Esophagus muscularis mucosa (tissue), 4 donors: ENCODE measurements at regions not wholly inside any gene's neighbourhood (a gene's known extent, or its start where the extent isn't known, plus 50 kb on each side); places are given as distances from the start of the nearest gene placed in this dataset.

Source experiments
- DNase-seq: peaks from one replicate; pipeline ENCODE4 v3.0.0-alpha.2; 2017; ENCODE audit errors: extremely low spot score
- H3K27ac ChIP-seq, 4 donors: fragments of 200-600 bp; sonication (generic); replicated peaks in 1 of 4; 1 replicate in 3 of 4; 2 replicates in 1 of 4; pipeline ENCODE4 v1.5.1; 2016 to 2019; ENCODE audit warnings: mild to moderate bottlenecking in 1 of 4
- H3K27me3 ChIP-seq, 4 donors: fragments of 200-600 bp; sonication (generic); one replicate each; pipeline versions ENCODE4 v1.5.1 to v1.6.0; 2016 to 2019
- H3K36me3 ChIP-seq, 4 donors: fragments of 200-600 bp; sonication (generic); one replicate each; pipeline ENCODE4 v1.5.1; 2016 to 2019
- H3K4me1 ChIP-seq, 4 donors: fragments of 200-600 bp; sonication (generic); one replicate each; pipeline ENCODE4 v1.5.1; 2016 to 2019
- H3K4me3 ChIP-seq, 4 donors: fragments of 200-600 bp; sonication (generic); 1 replicate in 2 of 4; 2 replicates in 2 of 4; pipeline ENCODE4 v1.5.1; 2016 to 2019; ENCODE audit warnings: mild to moderate bottlenecking in 4 of 4, moderate library complexity in 1 of 4
- H3K9me3 ChIP-seq, 4 donors: fragments of 200-600 bp; sonication (generic); 1 replicate in 3 of 4; 2 replicates in 1 of 4; pipeline ENCODE4 v1.5.1; 2016 to 2019
- EP300 ChIP-seq: sonication (generic); formaldehyde crosslinking; IDR thresholded peaks from one replicate; pipeline ENCODE4 v1.6.1; 2017; ENCODE audit warnings: antibody characterized with exemption
- POLR2A ChIP-seq: fragments of 450-650 bp; IDR thresholded peaks from one replicate; pipeline ENCODE4 v1.6.1; 2017; ENCODE audit warnings: antibody characterized with exemption, moderate library complexity, mild to moderate bottlenecking, low read depth
- POLR2AphosphoS5 ChIP-seq, 2 donors: sonication (generic); formaldehyde crosslinking; IDR thresholded peaks; one replicate each; pipeline ENCODE4 v1.6.1; 2017; ENCODE audit warnings: antibody characterized with exemption in 2 of 2
- WGBS: methylation state at CpG from one replicate; pipeline ENCODE4 v1.1.5; 2018; 5-methylcytosine and 5-hydroxymethylcytosine counted together
- intact Hi-C: fragments of 100-400 bp; cut with DNase I; formaldehyde crosslinking; loops from one replicate; pipeline ENCODE4 v1.15.1; 2023
- TF ChIP-seq, protein P1 (sequence below), 3 experiments: fragments of 200-600 bp in 2 of 3; fragments of 450-650 bp in 1 of 3; sonication (generic) in 2 of 3; IDR thresholded peaks; one replicate each; pipeline ENCODE4 v1.5.1; 2017 to 2019; ENCODE audit warnings: antibody characterized with exemption in 3 of 3, mild to moderate bottlenecking in 2 of 3, moderate library complexity in 1 of 3

DNA sequence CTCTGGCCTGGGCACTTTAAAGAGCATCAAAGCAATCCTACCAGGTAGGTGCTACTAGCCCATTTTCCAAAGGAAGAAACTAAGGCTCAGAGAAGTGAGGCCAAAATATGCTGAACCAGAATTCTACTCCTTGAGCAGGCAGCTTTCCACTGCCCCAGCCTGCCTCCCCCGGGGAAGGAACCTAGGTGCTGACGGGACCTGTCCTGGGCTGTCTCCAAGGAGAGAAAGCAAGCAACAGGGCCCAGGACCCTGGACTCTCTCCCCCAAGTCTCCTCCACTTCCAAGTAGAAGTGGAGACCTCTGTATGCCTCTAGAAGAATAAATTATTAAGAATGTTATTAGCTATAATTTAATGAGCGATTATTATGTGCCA is 159.5 kb downstream of the MRPL14 start:
- intact Hi-C loops: no loop called here
- Histone ChIP-seq H3K9me3 (no peaks in the 10 kb centered on the region), H3K4me1 (peaks cover 10 to 31% (median 26%) of the 10 kb centered on the region in 4 donors), H3K36me3 (no peaks in the 10 kb centered on the region), H3K27ac (no peak overlapping the region), H3K4me3 (no peak overlapping the region), H3K27me3 (no peaks in the 10 kb centered on the region)
- WGBS: 92% methylated on average over 3 of the region's 3 CpGs
- no peak for DNase-seq
- TF ChIP-seq, protein P1, sequence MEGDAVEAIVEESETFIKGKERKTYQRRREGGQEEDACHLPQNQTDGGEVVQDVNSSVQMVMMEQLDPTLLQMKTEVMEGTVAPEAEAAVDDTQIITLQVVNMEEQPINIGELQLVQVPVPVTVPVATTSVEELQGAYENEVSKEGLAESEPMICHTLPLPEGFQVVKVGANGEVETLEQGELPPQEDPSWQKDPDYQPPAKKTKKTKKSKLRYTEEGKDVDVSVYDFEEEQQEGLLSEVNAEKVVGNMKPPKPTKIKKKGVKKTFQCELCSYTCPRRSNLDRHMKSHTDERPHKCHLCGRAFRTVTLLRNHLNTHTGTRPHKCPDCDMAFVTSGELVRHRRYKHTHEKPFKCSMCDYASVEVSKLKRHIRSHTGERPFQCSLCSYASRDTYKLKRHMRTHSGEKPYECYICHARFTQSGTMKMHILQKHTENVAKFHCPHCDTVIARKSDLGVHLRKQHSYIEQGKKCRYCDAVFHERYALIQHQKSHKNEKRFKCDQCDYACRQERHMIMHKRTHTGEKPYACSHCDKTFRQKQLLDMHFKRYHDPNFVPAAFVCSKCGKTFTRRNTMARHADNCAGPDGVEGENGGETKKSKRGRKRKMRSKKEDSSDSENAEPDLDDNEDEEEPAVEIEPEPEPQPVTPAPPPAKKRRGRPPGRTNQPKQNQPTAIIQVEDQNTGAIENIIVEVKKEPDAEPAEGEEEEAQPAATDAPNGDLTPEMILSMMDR (IDR thresholded peaks at IDR 0.05): no peak
- TF ChIP-seq POLR2A: no peak
- no peak for TF ChIP-seq EP300
- no peak for TF ChIP-seq POLR2AphosphoS5 (IDR thresholded peaks at IDR 0.05)

DNA sequence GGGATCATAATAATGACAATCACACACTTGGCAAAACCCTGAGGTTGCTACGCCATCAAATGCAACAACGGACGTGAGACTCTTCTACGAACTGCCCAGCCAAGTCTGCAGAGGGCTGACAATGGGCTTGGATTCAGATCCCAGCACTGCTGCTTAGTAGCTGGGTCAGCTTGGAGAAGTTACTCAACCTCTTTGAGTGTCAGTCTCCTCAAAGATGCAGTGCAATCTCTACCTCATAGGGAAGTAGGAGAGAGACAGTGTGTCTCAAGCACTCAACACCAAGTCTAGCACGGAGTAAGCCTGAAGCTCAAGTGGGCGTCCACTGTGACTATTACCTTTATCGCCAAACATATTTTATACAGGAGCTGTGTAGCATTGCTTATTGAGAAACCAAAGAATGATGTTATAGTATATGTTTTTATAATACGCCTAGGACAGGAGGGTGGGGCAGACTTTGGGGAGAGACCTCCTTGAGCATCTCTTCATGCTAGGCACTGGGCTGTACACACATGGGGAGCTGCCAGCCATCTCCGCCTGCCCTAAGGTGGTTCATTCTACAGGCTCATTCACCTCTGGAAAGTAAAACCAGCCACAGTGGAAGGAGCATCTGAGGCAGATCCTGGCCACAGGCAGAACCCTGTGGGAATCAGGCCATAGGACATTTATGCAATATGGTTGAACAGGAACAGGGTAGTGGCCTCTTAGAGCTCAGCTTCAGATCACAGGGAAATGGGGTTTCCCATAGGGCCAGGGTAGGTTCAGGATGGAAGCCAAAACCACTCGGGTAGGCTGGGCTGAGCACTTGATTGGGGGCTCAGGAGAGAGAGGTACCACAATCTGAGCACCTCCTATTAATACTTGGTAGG is 160.2 kb downstream of the MRPL14 start:
- Histone ChIP-seq H3K27ac (no peak overlapping the region), H3K36me3 (no peaks in the 10 kb centered on the region), H3K9me3 (no peaks in the 10 kb centered on the region), H3K4me1 (peaks cover 3 to 25% (median 19%) of the 10 kb centered on the region in 4 donors), H3K4me3 (no peak overlapping the region), H3K27me3 (no peaks in the 10 kb centered on the region)
- intact Hi-C loops: no loop called here
- DNase-seq: no peak
- WGBS: 80% methylated on average over 10 of the region's 10 CpGs
- no peak for TF ChIP-seq POLR2A
- TF ChIP-seq EP300: no peak
- TF ChIP-seq, protein P1 (IDR thresholded peaks at IDR 0.05): no peak

DNA sequence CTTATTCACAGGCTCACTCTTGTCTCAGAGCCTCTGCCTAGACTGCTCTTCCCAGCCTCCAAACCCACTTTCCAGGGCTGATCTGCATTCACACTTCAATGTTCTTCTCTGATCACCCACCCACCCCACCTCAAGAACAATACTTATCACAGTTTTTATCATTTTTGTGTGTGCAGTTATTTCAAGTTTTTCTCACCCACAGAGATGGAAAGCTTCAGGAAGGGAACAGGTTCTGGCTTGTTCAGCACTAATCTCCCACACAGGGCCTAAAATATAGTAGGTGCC is 160.9 kb downstream of the MRPL14 start:
- no peak overlapping the region for H3K4me3 ChIP-seq
- TF ChIP-seq POLR2A (no peak), EP300 (no peak), POLR2AphosphoS5 (IDR thresholded peaks at IDR 0.05) (no peak)
- TF ChIP-seq, protein P1 (IDR thresholded peaks at IDR 0.05): no peak

DNA sequence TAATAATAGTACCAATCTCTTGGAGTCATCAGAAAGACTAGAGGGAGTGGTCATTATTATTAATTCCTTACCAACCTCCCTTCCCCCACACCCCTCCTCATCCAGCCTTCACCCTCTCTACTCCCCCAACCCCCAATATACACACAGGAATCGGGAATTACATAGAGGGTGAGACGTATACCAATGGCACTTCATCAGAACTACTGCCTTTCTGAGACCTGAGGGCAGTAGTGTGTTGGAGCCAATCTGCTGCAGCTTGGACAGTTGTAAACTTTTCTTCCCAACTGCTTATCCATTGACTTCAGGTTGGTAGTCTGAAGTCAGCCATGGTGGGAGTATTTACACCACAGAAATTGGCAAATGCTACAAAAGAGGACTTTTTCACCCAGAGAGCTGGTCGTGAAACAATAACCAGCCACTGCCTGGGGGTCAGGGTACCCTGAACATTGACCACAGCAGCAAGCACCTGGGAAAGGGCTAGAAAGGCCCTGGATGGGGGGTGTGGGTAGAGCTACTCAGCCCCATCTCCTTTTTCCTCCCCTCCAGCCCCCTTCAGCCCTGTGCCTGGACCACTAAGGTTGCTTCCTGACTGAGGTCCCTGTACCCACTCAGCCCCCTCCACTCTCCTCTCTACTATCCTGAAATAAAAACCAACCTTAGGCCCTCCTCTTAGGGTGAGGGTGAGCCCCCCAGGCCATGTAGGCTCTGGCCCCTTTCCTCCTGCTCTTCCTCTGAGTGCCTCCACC is 161.5 kb downstream of the MRPL14 start:
- intact Hi-C loops: no loop called here
- Histone ChIP-seq H3K36me3 (no peaks in the 10 kb centered on the region), H3K4me3 (no peak overlapping the region), H3K9me3 (no peaks in the 10 kb centered on the region), H3K27ac (no peak overlapping the region), H3K27me3 (no peaks in the 10 kb centered on the region), H3K4me1 (peaks cover 0 to 12% (median 6%) of the 10 kb centered on the region in 4 donors)
- no peak for TF ChIP-seq POLR2A
- TF ChIP-seq EP300: no peak
- no peak for TF ChIP-seq POLR2AphosphoS5 (IDR thresholded peaks at IDR 0.05)
- TF ChIP-seq, protein P1 (IDR thresholded peaks at IDR 0.05): no peak
- no peak for DNase-seq
- WGBS: 93% methylated on average over 3 of the region's 3 CpGs

More for the DNA sequence above, 160.9 kb downstream of the MRPL14 start:
- Histone ChIP-seq H3K27ac (no peak overlapping the region), H3K36me3 (no peaks in the 10 kb centered on the region), H3K4me1 (peaks cover 0 to 17% (median 12%) of the 10 kb centered on the region in 4 donors), H3K27me3 (no peaks in the 10 kb centered on the region), H3K9me3 (no peaks in the 10 kb centered on the region)
- intact Hi-C loops: no loop called here
- DNase-seq: no peak
